Spleen (tissue), 7 donors: ENCODE measurements at regions not wholly inside any gene's neighbourhood (a gene's known extent, or its start where the extent isn't known, plus 50 kb on each side); places are given as distances from the start of the nearest gene placed in this dataset.

Source experiments
- POLR2A ChIP-seq, 3 donors: fragments of 450-650 bp; IDR thresholded peaks; one replicate each; pipeline ENCODE4 v1.5.1; 2017; ENCODE audit warnings: antibody characterized with exemption in 3 of 3, mild to moderate bottlenecking in 1 of 3
- POLR2AphosphoS5 ChIP-seq, 3 donors: sonication (generic); formaldehyde crosslinking; IDR thresholded peaks; one replicate each; pipeline ENCODE4 v1.5.1; 2017; ENCODE audit warnings: antibody characterized with exemption in 3 of 3
- TF ChIP-seq, protein P1 (sequence below), 11 experiments: fragments of 200-600 bp in 7 of 11; fragments of 450-650 bp in 4 of 11; sonication (generic) in 4 of 11; IDR thresholded peaks in 8 of 11; conservative IDR thresholded peaks in 3 of 11; 1 replicate in 7 of 11; 2 replicates in 4 of 11; pipeline versions ENCODE4 v1.4.0 to v1.8.0; 2016 to 2021; ENCODE audit warnings: antibody characterized with exemption in 11 of 11, inconsistent platforms in 4 of 11, mild to moderate bottlenecking in 1 of 11
- donor health status: DM: no; HTN: no; CAD: no; lungs with moderate emphysema.
- donor health status: DM: no; HTN: no; CAD: no.
- donor health status: DM: no; HTN: no; CAD: no.

DNA sequence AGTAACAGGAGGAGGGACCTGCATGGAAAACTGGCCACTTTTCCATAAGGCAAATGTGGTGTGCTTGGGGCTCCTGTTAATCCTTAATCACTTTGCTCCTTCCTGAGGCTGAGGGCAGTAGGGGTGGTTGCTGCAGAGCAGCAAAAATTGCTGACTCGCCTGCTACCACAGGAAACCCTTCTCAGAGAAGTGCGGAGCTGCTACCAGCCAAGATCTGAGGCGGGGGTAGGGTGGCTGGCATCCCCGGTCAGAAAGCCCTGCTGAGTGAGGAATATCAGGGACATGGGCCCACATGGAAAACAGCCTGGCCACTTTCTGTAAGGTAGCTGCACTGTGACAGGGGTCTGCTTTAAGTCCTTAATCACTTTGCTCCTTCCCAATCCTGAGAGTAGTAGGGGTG lies 192.4 kb upstream of the GHR start:
- TF ChIP-seq, protein P1, sequence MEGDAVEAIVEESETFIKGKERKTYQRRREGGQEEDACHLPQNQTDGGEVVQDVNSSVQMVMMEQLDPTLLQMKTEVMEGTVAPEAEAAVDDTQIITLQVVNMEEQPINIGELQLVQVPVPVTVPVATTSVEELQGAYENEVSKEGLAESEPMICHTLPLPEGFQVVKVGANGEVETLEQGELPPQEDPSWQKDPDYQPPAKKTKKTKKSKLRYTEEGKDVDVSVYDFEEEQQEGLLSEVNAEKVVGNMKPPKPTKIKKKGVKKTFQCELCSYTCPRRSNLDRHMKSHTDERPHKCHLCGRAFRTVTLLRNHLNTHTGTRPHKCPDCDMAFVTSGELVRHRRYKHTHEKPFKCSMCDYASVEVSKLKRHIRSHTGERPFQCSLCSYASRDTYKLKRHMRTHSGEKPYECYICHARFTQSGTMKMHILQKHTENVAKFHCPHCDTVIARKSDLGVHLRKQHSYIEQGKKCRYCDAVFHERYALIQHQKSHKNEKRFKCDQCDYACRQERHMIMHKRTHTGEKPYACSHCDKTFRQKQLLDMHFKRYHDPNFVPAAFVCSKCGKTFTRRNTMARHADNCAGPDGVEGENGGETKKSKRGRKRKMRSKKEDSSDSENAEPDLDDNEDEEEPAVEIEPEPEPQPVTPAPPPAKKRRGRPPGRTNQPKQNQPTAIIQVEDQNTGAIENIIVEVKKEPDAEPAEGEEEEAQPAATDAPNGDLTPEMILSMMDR (IDR thresholded peaks at IDR 0.05 in 8 of 11, conservative IDR thresholded peaks at IDR 0.05 in 3 of 11) = no peak
- TF ChIP-seq POLR2A (IDR thresholded peaks at IDR 0.05) = no peak
- TF ChIP-seq POLR2AphosphoS5 (IDR thresholded peaks at IDR 0.05) = no peak
